Liver (tissue), 8 donors: ENCODE measurements at regions not wholly inside any gene's neighbourhood (a gene's known extent, or its start where the extent isn't known, plus 50 kb on each side); places are given as distances from the start of the nearest gene placed in this dataset.

Source experiments
- DNase-seq: peaks from one replicate; pipeline ENCODE4 v3.0.0-alpha.2; 2017; ENCODE audit warnings: low spot score
- H3K27ac ChIP-seq, 2 donors: one replicate each; pipeline ENCODE4 v1.7.0; 2013; ENCODE audit warnings: inconsistent platforms in 2 of 2, low read length in 2 of 2, control low read depth in 1 of 2, low read depth in 1 of 2, mild to moderate bottlenecking in 1 of 2
- H3K27me3 ChIP-seq, 4 donors: one replicate each; pipeline versions ENCODE4 v1.6.1 to v1.7.0; 2013; ENCODE audit warnings: low read length in 3 of 4, inconsistent platforms in 1 of 4, mild to moderate bottlenecking in 1 of 4, moderate library complexity in 1 of 4; ENCODE audit not compliant: control insufficient read depth in 4 of 4, insufficient read depth in 4 of 4
- H3K36me3 ChIP-seq, 4 donors: one replicate each; pipeline versions ENCODE4 v1.6.1 to v1.7.0; 2013; ENCODE audit warnings: low read length in 3 of 4, mild to moderate bottlenecking in 3 of 4, low read depth in 1 of 4, moderate library complexity in 1 of 4; ENCODE audit not compliant: control insufficient read depth in 4 of 4, insufficient read depth in 3 of 4
- H3K4me1 ChIP-seq, 4 donors: one replicate each; pipeline versions ENCODE4 v1.6.1 to v1.7.0; 2013; ENCODE audit warnings: low read length in 3 of 4, mild to moderate bottlenecking in 3 of 4, moderate library complexity in 1 of 4; ENCODE audit not compliant: control insufficient read depth in 4 of 4, insufficient read depth in 4 of 4
- H3K4me3 ChIP-seq, 3 donors: one replicate each; pipeline versions ENCODE4 v1.6.1 to v1.7.0; 2013; ENCODE audit warnings: low read length in 3 of 3, control low read depth in 1 of 3, low read depth in 1 of 3, mild to moderate bottlenecking in 1 of 3
- H3K9ac ChIP-seq, 2 donors: one replicate each; pipeline ENCODE4 v1.7.0; 2013; ENCODE audit warnings: low read length in 2 of 2, mild to moderate bottlenecking in 2 of 2, moderate library complexity in 2 of 2, control low read depth in 1 of 2, low read depth in 1 of 2
- H3K9me3 ChIP-seq, 4 donors: one replicate each; pipeline versions ENCODE4 v1.6.1 to v1.7.0; 2013; ENCODE audit warnings: low read length in 3 of 4; ENCODE audit not compliant: control insufficient read depth in 4 of 4
- EGR1 ChIP-seq, 2 donors: IDR thresholded peaks; 2 replicates each; pipeline ENCODE4 v1.6.1; 2016 to 2018; ENCODE audit warnings: antibody characterized with exemption in 2 of 2, low read depth in 2 of 2
- FOXA1 ChIP-seq: IDR thresholded peaks from 2 replicates; pipeline ENCODE4 v1.6.1; 2016; ENCODE audit warnings: antibody characterized with exemption
- GABPA ChIP-seq, 2 donors: IDR thresholded peaks in 1 of 2; conservative IDR thresholded peaks in 1 of 2; 2 replicates each; pipeline ENCODE4 v1.6.1; 2016; ENCODE audit warnings: antibody characterized with exemption in 2 of 2, mild to moderate bottlenecking in 1 of 2, moderate library complexity in 1 of 2
- HNF4A ChIP-seq, 2 donors: conservative IDR thresholded peaks; 2 replicates each; pipeline ENCODE4 v1.6.1; 2016; ENCODE audit warnings: antibody characterized with exemption in 2 of 2, mild to moderate bottlenecking in 2 of 2
- HNF4G ChIP-seq: IDR thresholded peaks from 2 replicates; pipeline ENCODE4 v1.6.1; 2016; ENCODE audit warnings: antibody characterized with exemption
- JUND ChIP-seq, 2 donors: IDR thresholded peaks; 2 replicates each; pipeline ENCODE4 v1.6.1; 2016; ENCODE audit warnings: antibody characterized with exemption in 2 of 2
- NR2F2 ChIP-seq: IDR thresholded peaks from 2 replicates; pipeline ENCODE4 v1.6.1; 2016; ENCODE audit warnings: antibody characterized with exemption
- RAD21 ChIP-seq, 2 donors: IDR thresholded peaks; 2 replicates each; pipeline ENCODE4 v1.6.1; 2016; ENCODE audit warnings: antibody characterized with exemption in 2 of 2, mild to moderate bottlenecking in 2 of 2
- RXRA ChIP-seq, 2 donors: IDR thresholded peaks; 2 replicates each; pipeline ENCODE4 v1.6.1; 2017 to 2018; ENCODE audit warnings: antibody characterized with exemption in 2 of 2, mild to moderate bottlenecking in 1 of 2
- TAF1 ChIP-seq: conservative IDR thresholded peaks from 2 replicates; pipeline ENCODE4 v1.6.1; 2016; ENCODE audit warnings: antibody characterized with exemption, mild to moderate bottlenecking
- YY1 ChIP-seq: IDR thresholded peaks from 2 replicates; pipeline ENCODE4 v1.6.1; 2016; ENCODE audit warnings: antibody characterized with exemption, mild to moderate bottlenecking
- ZBTB33 ChIP-seq: IDR thresholded peaks from 2 replicates; pipeline ENCODE4 v1.6.1; 2016; ENCODE audit warnings: antibody characterized with exemption
- WGBS: extraction: QIAGEN DNeasy Blood & Tissue Kit; methylation state at CpG from one replicate; pipeline ENCODE4 v1.1.7; 2013; 5-methylcytosine and 5-hydroxymethylcytosine counted together
- TF ChIP-seq, protein P1 (sequence below): fragments of 150-350 bp; IDR thresholded peaks from 2 replicates; pipeline ENCODE4 v1.5.1; 2017; ENCODE audit warnings: improper control_type of control experiment, low read depth, low read length; ENCODE audit not compliant: missing input control
- donor health status: healthy.
- donor health status: healthy.
- donor health status: healthy.
- donor health status: healthy.
- donor health status: healthy.

DNA sequence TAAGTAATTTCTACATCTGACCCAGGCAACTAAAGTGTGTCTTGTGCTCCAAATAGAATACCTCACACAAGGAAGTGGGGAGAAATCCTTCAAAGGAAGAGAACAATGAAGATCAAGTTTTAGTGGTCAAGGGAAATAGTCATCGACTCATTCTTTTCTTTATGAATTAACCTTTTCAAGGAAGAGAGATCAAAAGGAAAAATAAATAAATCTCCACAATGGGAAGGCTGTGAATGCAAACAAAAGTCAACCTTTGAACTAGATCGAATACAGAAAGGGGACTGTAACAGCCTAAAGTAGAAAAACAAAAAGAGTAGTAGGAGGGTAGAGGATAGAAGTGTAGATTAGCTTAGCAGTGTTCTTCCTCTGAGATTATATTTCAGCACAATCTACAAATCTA is 274.6 kb upstream of the COBL start (continued):
- TF ChIP-seq, protein P1, sequence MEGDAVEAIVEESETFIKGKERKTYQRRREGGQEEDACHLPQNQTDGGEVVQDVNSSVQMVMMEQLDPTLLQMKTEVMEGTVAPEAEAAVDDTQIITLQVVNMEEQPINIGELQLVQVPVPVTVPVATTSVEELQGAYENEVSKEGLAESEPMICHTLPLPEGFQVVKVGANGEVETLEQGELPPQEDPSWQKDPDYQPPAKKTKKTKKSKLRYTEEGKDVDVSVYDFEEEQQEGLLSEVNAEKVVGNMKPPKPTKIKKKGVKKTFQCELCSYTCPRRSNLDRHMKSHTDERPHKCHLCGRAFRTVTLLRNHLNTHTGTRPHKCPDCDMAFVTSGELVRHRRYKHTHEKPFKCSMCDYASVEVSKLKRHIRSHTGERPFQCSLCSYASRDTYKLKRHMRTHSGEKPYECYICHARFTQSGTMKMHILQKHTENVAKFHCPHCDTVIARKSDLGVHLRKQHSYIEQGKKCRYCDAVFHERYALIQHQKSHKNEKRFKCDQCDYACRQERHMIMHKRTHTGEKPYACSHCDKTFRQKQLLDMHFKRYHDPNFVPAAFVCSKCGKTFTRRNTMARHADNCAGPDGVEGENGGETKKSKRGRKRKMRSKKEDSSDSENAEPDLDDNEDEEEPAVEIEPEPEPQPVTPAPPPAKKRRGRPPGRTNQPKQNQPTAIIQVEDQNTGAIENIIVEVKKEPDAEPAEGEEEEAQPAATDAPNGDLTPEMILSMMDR = no peak
- TF ChIP-seq TAF1 = no peak
- TF ChIP-seq YY1 = no peak
- TF ChIP-seq ZBTB33 = no peak
- no peak for TF ChIP-seq GABPA (IDR thresholded peaks at IDR 0.05 in 1 of 2, conservative IDR thresholded peaks at IDR 0.05 in 1 of 2)
- no peak for TF ChIP-seq HNF4A (conservative IDR thresholded peaks at IDR 0.05)
- TF ChIP-seq JUND (IDR thresholded peaks at IDR 0.05) = no peak
- no peak for TF ChIP-seq RXRA (IDR thresholded peaks at IDR 0.05)
- no peak for TF ChIP-seq NR2F2

DNA sequence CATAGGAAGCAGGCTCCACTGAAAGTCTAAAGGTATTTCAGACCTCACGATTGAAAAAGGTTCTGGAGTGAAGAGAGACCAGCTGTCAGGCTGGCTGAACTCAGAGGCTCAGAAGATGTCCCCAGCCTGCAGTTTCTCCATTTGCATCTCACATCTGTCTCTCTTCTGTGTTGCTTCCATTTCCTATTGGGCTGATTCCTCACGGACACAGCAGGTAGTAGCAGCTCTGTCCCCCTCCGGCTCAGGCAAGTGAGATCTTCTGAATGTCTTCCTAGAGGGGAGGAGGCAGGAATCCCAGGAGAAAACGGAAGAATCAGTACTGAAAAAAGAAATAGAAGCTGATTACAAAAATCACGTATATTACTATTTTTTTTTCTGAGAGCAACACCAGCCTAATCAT is 274.1 kb upstream of the COBL start:
- TF ChIP-seq HNF4G (no peak), NR2F2 (no peak), RAD21 (IDR thresholded peaks at IDR 0.05) (no peak)
- WGBS = 16% methylated on average over 5 of the region's 5 CpGs

GRCh38 chr7:51589111-51589510 is 272.5 kb upstream of the COBL start:
- Histone ChIP-seq H3K27me3 (no peaks in the 10 kb centered on the region), H3K36me3 (no peaks in the 10 kb centered on the region), H3K4me1 (no peaks in the 10 kb centered on the region), H3K9ac (no peak overlapping the region), H3K4me3 (no peak overlapping the region), H3K9me3 (no peaks in the 10 kb centered on the region), H3K27ac (no peak overlapping the region)
- WGBS = 68% methylated on average over 2 of the region's 2 CpGs
- DNase-seq = no peak
- TF ChIP-seq FOXA1 (no peak), EGR1 (IDR thresholded peaks at IDR 0.05; ENCODE audit: low read depth in 2 of 2) (no peak), HNF4G (no peak), GABPA (IDR thresholded peaks at IDR 0.05 in 1 of 2, conservative IDR thresholded peaks at IDR 0.05 in 1 of 2) (no peak), RXRA (IDR thresholded peaks at IDR 0.05) (no peak), RAD21 (IDR thresholded peaks at IDR 0.05) (no peak), NR2F2 (no peak), TAF1 (no peak), JUND (IDR thresholded peaks at IDR 0.05) (no peak)
- TF ChIP-seq, protein P1 = no peak

More for the DNA sequence above, 274.1 kb upstream of the COBL start:
- H3K36me3 ChIP-seq = no peaks in the 10 kb centered on the region
- no peaks in the 10 kb centered on the region for H3K27me3 ChIP-seq
- no peaks in the 10 kb centered on the region for H3K9me3 ChIP-seq
- DNase-seq = no peak
- H3K27ac ChIP-seq = no peak overlapping the region
- no peak overlapping the region for H3K9ac ChIP-seq
- no peaks in the 10 kb centered on the region for H3K4me1 ChIP-seq
- no peak overlapping the region for H3K4me3 ChIP-seq
